Epithelial cell of proximal tubule (primary cell): ENCODE measurements at regions not wholly inside any gene's neighbourhood (a gene's known extent, or its start where the extent isn't known, plus 50 kb on each side); places are given as distances from the start of the nearest gene placed in this dataset.

Source experiments
- DNase-seq: peaks from one replicate; pipeline ENCODE4 v3.0.0-alpha.2; 2011; ENCODE audit warnings: low read depth
- H3K4me3 ChIP-seq: 2 replicates; pipeline ENCODE4 v1.5.1; 2011; ENCODE audit warnings: low read depth, mild to moderate bottlenecking, low read length
- CTCF ChIP-seq: conservative IDR thresholded peaks from 2 replicates; pipeline ENCODE4 v1.5.1; 2012; ENCODE audit warnings: low read depth, mild to moderate bottlenecking, low read length

DNA sequence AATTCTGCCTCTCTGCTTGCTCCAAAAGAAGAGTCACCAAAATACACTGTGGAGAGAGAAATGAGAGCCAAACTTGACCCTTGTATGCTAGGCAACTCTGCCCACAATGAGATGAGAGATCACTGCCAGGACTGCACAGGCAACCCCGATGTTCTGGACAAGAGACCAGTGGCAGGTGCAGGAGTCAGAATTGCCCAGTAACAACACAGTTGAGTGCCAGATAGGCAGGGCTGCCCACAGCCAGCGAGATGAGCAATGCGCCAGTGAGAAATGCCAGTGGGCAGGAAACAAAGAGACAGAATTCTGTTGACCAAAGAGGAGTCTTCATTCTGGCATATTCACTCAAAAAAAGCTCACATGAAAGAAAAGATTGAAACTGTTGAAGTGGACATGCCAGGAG lies 570.7 kb downstream of the CAAP1 start:
- DNase-seq = no peak
- no peak for TF ChIP-seq CTCF
- no peak overlapping the region for H3K4me3 ChIP-seq

DNA sequence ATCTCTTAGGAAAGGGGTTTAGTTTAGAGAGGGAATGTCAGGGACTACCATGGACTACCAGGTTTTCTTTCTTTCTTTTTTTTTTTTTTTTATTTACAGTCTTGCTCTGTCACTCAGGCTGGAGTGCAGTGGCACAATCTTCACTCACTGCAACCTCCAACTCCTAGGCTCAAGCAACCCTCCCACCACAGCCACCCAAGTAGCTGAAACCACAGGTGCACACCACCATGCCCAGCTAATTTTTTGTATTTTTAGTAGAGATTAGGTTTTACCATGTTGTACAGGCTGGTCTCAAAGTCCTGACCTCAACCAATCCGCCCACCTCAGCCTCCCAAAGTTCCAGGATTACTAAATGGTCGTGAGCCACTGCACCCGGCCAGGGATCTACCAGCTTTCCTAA lies 572.7 kb downstream of the CAAP1 start:
- TF ChIP-seq CTCF = no peak
- H3K4me3 ChIP-seq = no peak overlapping the region
- no peak for DNase-seq

DNA sequence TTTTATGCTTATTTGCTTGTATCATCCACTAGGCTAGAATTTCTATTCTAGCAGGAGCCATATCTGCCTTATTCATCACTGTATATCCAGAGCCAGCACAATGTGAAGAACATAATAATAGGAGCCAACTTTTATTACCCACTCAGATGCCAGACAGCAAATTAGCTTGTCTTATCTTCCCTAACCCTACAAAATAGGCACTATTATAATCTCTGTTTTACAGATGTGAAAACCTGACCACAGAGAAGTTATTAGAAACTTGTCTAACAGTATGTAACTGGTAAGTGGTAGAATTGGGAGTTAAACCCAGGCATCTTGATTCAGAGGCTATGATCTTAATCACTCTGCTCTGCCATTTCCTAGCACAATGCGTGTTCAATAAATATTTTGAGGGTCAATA lies 579.5 kb downstream of the CAAP1 start:
- no peak for TF ChIP-seq CTCF
- DNase-seq = no peak

DNA sequence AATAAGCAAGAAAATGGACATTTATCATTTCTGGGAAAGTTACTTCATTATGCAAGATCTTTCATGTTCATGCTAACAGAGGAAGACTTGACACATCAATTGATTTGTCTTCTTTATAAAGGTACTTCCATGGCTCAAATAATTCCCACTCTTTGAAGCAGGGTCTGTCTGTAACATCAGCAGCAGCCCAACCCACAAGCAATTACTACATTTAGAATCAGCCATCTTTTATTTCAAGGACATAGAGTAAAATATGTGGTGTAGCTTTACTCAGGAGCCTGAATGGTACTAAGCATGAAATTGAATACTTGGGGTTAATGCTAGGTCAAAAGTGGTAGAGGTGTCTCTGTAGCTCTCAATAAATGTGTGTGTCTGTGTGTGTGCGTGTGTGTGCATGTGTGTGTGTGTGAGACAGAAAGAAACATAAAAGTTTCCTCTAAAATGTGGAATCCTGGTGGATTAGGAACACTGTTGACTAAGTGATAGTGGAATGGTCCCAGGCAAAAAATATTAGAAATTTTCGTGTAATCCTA lies 581.1 kb downstream of the CAAP1 start:
- TF ChIP-seq CTCF = no peak
- DNase-seq = no peak
- H3K4me3 ChIP-seq = no peak overlapping the region

More for the DNA sequence above, 579.5 kb downstream of the CAAP1 start:
- H3K4me3 ChIP-seq = no peak overlapping the region

- DNase-seq = no peak
- TF ChIP-seq CTCF = no peak
- H3K4me3 ChIP-seq = no peak overlapping the region
Observed at GRCh38 chr9:26310294-26310693, 582.3 kb downstream of the CAAP1 start.

- DNase-seq = no peak
- TF ChIP-seq CTCF = no peak
- no peak overlapping the region for H3K4me3 ChIP-seq
Observed at GRCh38 chr9:26308328-26308727, 584.3 kb downstream of the CAAP1 start.

- no peak for DNase-seq
- TF ChIP-seq CTCF = no peak
- H3K4me3 ChIP-seq = no peak overlapping the region
Observed at GRCh38 chr9:26301659-26302058, 590.9 kb downstream of the CAAP1 start.
